H9 (cell line): ENCODE measurements at regions not wholly inside any gene's neighbourhood (a gene's known extent, or its start where the extent isn't known, plus 50 kb on each side); places are given as distances from the start of the nearest gene placed in this dataset.

ENCODE experiments used
- DNase-seq: peaks from one replicate; pipeline ENCODE4 v3.0.0-alpha.2; 2017
- H2AFZ ChIP-seq: one replicate; pipeline ENCODE4 v1.6.1; 2013; ENCODE audit warnings: mild to moderate bottlenecking, low read length, control low read depth, moderate library complexity
- H2AK5ac ChIP-seq: 2 replicates; pipeline ENCODE4 v1.6.1; 2013; ENCODE audit warnings: low read length, control low read depth, mixed read lengths; ENCODE audit not compliant: insufficient read length
- H2BK120ac ChIP-seq: one replicate; pipeline ENCODE4 v1.6.1; 2013; ENCODE audit warnings: low read depth, mild to moderate bottlenecking, low read length, control low read depth, inconsistent platforms; ENCODE audit not compliant: poor library complexity, severe bottlenecking
- H2BK12ac ChIP-seq: 2 replicates; pipeline ENCODE4 v1.6.1; 2013; ENCODE audit warnings: low read length, control low read depth, mixed read lengths, low read depth; ENCODE audit not compliant: insufficient read length
- H2BK15ac ChIP-seq: 2 replicates; pipeline ENCODE4 v1.6.1; 2013; ENCODE audit warnings: low read depth, low read length, control low read depth
- H2BK20ac ChIP-seq: one replicate; pipeline ENCODE4 v1.6.1; 2013; ENCODE audit warnings: low read depth, mild to moderate bottlenecking, low read length, control low read depth, inconsistent platforms; ENCODE audit not compliant: poor library complexity, severe bottlenecking
- H2BK5ac ChIP-seq: 2 replicates; pipeline ENCODE4 v1.6.1; 2013; ENCODE audit warnings: low read length, control low read depth, mixed read lengths; ENCODE audit not compliant: insufficient read length
- H3K14ac ChIP-seq: 2 replicates; pipeline ENCODE4 v1.6.1; 2013; ENCODE audit warnings: low read length, control low read depth; ENCODE audit not compliant: insufficient read depth
- H3K18ac ChIP-seq: 2 replicates; pipeline ENCODE4 v1.6.1; 2013; ENCODE audit warnings: low read depth, mild to moderate bottlenecking, mixed read lengths, low read length, control low read depth; ENCODE audit not compliant: insufficient read length
- H3K23ac ChIP-seq: 2 replicates; pipeline ENCODE4 v1.6.1; 2013; ENCODE audit warnings: low read length, control low read depth, mixed read lengths, low read depth; ENCODE audit not compliant: insufficient read length
- H3K23me2 ChIP-seq: 2 replicates; pipeline ENCODE4 v1.6.1; 2013; ENCODE audit warnings: low read depth, mild to moderate bottlenecking, mixed read lengths, low read length, control low read depth; ENCODE audit not compliant: insufficient read length, poor library complexity, severe bottlenecking
- H3K27ac ChIP-seq: 2 replicates; pipeline ENCODE4 v1.5.1; 2013; ENCODE audit warnings: low read length, control low read depth, mixed read lengths, low read depth; ENCODE audit not compliant: insufficient read length
- H3K27me3 ChIP-seq: 2 replicates; pipeline ENCODE4 v1.6.1; 2013; ENCODE audit warnings: low read length, control low read depth, inconsistent platforms; ENCODE audit not compliant: insufficient read depth
- H3K4ac ChIP-seq: 2 replicates; pipeline ENCODE4 v1.6.1; 2013; ENCODE audit warnings: low read depth, mild to moderate bottlenecking, control low read depth, inconsistent platforms, low read length, moderate library complexity
- H3K4me1 ChIP-seq: 2 replicates; pipeline ENCODE4 v1.6.1; 2013; ENCODE audit warnings: low read length, control low read depth, inconsistent platforms; ENCODE audit not compliant: insufficient read depth
- H3K4me2 ChIP-seq: 2 replicates; pipeline ENCODE4 v1.6.1; 2013; ENCODE audit warnings: low read length, control low read depth, mixed read lengths; ENCODE audit not compliant: insufficient read length, insufficient read depth
- H3K56ac ChIP-seq: 2 replicates; pipeline ENCODE4 v1.6.1; 2013; ENCODE audit warnings: low read depth, mild to moderate bottlenecking, mixed read lengths, low read length, control low read depth; ENCODE audit not compliant: insufficient read length
- H3K79me1 ChIP-seq: 2 replicates; pipeline ENCODE4 v1.6.1; 2013; ENCODE audit warnings: low read depth, mild to moderate bottlenecking, moderate library complexity, low read length, control low read depth, inconsistent platforms; ENCODE audit not compliant: insufficient read depth, poor library complexity, severe bottlenecking
- H3K79me2 ChIP-seq: 2 replicates; pipeline ENCODE4 v1.6.1; 2013; ENCODE audit warnings: low read length, control low read depth, inconsistent platforms; ENCODE audit not compliant: insufficient read depth
- H3K9ac ChIP-seq: 2 replicates; pipeline ENCODE4 v1.6.1; 2013; ENCODE audit warnings: low read length, control low read depth, mixed read lengths; ENCODE audit not compliant: insufficient read length; ENCODE audit errors: extremely low read depth
- H3K9me3 ChIP-seq: one replicate; pipeline ENCODE4 v1.6.1; 2013; ENCODE audit warnings: low read depth, low read length, inconsistent platforms; ENCODE audit not compliant: control insufficient read depth
- H3T11ph ChIP-seq: one replicate; pipeline ENCODE4 v1.6.1; 2013; ENCODE audit warnings: mild to moderate bottlenecking, low read length, control low read depth, inconsistent platforms
- H4K20me1 ChIP-seq: one replicate; pipeline ENCODE4 v1.6.1; 2013; ENCODE audit not compliant: control insufficient read depth, insufficient read length, insufficient read depth
- H4K5ac ChIP-seq: 2 replicates; pipeline ENCODE4 v1.6.1; 2013; ENCODE audit warnings: low read depth, mild to moderate bottlenecking, mixed read lengths, low read length, control low read depth; ENCODE audit not compliant: insufficient read length
- H4K8ac ChIP-seq: replicated peaks from 2 replicates; pipeline ENCODE4 v1.6.1; 2013; ENCODE audit warnings: low read length, control low read depth, mixed read lengths, low read depth; ENCODE audit not compliant: insufficient read length
- H4K91ac ChIP-seq: 2 replicates; pipeline ENCODE4 v1.6.1; 2013; ENCODE audit warnings: low read depth, mild to moderate bottlenecking, moderate library complexity, mixed read lengths, low read length, control low read depth; ENCODE audit not compliant: insufficient read length
- H3K27ac Mint-ChIP-seq, 3 experiments: 2 replicates in 2 of 3; 3 replicates in 1 of 3; pipeline ENCODE4 v1.8.0; 2020 to 2021; ENCODE audit warnings: mixed read lengths in 3 of 3, mild to moderate bottlenecking in 1 of 3, moderate library complexity in 1 of 3
- H3K27me3 Mint-ChIP-seq: 2 replicates; pipeline ENCODE4 v1.8.0; 2021; ENCODE audit warnings: low read depth, mild to moderate bottlenecking, moderate library complexity, mixed read lengths
- H3K36me3 Mint-ChIP-seq, 3 experiments: 2 replicates in 2 of 3; 3 replicates in 1 of 3; pipeline ENCODE4 v1.8.0; 2020 to 2021; ENCODE audit warnings: low read depth in 3 of 3, mixed read lengths in 3 of 3; ENCODE audit not compliant: insufficient read depth in 1 of 3
- H3K4me1 Mint-ChIP-seq, 2 experiments: 2 replicates each; pipeline ENCODE4 v1.8.0; 2020; ENCODE audit warnings: mixed read lengths in 2 of 2
- H3K4me3 Mint-ChIP-seq, 2 experiments: 2 replicates in 1 of 2; 3 replicates in 1 of 2; pipeline ENCODE4 v1.8.0; 2020 to 2021; ENCODE audit warnings: mild to moderate bottlenecking in 2 of 2, mixed read lengths in 2 of 2, moderate library complexity in 1 of 2
- H3K9me3 Mint-ChIP-seq, 2 experiments: 2 replicates in 1 of 2; 3 replicates in 1 of 2; pipeline ENCODE4 v1.8.0; 2020; ENCODE audit warnings: mild to moderate bottlenecking in 2 of 2, mixed read lengths in 2 of 2, moderate library complexity in 1 of 2
- WGBS: extraction: QIAGEN DNeasy Blood & Tissue Kit; methylation state at CpG from one replicate; pipeline ENCODE4 v1.1.7; 2013; ENCODE audit warnings: missing lambda C conversion rate, low lambda C conversion rate, mixed read lengths; ENCODE audit not compliant: insufficient read length; ENCODE audit errors: extremely low coverage; 5-methylcytosine and 5-hydroxymethylcytosine counted together
- TF ChIP-seq, protein P1 (sequence below): fragments of 200-600 bp; sonication (generic); conservative IDR thresholded peaks from 3 replicates; pipeline ENCODE4 v1.8.0; 2021; ENCODE audit warnings: antibody characterized with exemption, mild to moderate bottlenecking

DNA sequence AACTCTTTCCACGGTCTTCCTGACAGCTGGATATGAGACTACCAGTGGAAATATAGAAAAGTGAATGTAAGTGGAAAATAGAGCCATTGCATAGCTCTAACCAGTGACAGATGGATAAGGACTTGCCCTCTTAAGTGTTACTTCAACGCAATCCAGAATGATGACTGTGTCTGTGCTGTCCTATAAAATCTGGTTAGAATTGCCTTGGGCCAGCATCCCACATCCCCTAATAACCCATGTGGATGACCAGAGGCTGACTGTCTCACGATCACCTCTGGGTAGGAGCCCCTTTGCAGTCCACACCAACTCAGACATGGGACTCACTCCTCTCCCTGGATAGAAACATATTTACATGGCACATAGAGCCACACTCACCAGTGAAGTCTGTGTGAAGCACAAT, 186.6 kb downstream of the C1D start:
- no peak overlapping the region for H4K91ac ChIP-seq
- H3K18ac ChIP-seq = no peak overlapping the region
- H2BK120ac ChIP-seq = no peak overlapping the region
- H3K4ac ChIP-seq = no peak overlapping the region
- H3K4me2 ChIP-seq = no peak overlapping the region
- peaks cover 0 to 7% of the 10 kb centered on the region in 2 experiments; a peak in 2 of 5 replicates for H3K9me3 Mint-ChIP-seq
- H3K56ac ChIP-seq = no peak overlapping the region
- no peak overlapping the region for H2AK5ac ChIP-seq
- H2AFZ ChIP-seq = no peak overlapping the region
- H3K4me3 Mint-ChIP-seq = no peak overlapping the region
- H3K4me1 Mint-ChIP-seq = peaks cover 18 to 19% of the 10 kb centered on the region in 2 experiments
- H3K14ac ChIP-seq = no peak overlapping the region
- peaks cover 4% of the 10 kb centered on the region for H3K27me3 Mint-ChIP-seq
- no peak overlapping the region for H3K9ac ChIP-seq
- H3K27me3 ChIP-seq = no peaks in the 10 kb centered on the region
- H4K8ac ChIP-seq = no peak overlapping the region
- TF ChIP-seq, protein P1, sequence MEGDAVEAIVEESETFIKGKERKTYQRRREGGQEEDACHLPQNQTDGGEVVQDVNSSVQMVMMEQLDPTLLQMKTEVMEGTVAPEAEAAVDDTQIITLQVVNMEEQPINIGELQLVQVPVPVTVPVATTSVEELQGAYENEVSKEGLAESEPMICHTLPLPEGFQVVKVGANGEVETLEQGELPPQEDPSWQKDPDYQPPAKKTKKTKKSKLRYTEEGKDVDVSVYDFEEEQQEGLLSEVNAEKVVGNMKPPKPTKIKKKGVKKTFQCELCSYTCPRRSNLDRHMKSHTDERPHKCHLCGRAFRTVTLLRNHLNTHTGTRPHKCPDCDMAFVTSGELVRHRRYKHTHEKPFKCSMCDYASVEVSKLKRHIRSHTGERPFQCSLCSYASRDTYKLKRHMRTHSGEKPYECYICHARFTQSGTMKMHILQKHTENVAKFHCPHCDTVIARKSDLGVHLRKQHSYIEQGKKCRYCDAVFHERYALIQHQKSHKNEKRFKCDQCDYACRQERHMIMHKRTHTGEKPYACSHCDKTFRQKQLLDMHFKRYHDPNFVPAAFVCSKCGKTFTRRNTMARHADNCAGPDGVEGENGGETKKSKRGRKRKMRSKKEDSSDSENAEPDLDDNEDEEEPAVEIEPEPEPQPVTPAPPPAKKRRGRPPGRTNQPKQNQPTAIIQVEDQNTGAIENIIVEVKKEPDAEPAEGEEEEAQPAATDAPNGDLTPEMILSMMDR = no peak
- no peak overlapping the region for H4K5ac ChIP-seq
- no peak overlapping the region for H2BK12ac ChIP-seq
- no peaks in the 10 kb centered on the region for H3K79me2 ChIP-seq
- H3T11ph ChIP-seq = no peak overlapping the region
- no peak overlapping the region for H3K27ac Mint-ChIP-seq
- no peaks in the 10 kb centered on the region for H4K20me1 ChIP-seq
- H3K23ac ChIP-seq = no peak overlapping the region
- no peak for DNase-seq
- H3K79me1 ChIP-seq = no peaks in the 10 kb centered on the region
- no CpG with 5 or more reads among the region's 3 CpGs for WGBS
- H3K9me3 ChIP-seq = no peaks in the 10 kb centered on the region
- H3K27ac ChIP-seq = no peak overlapping the region
- no peak overlapping the region for H2BK5ac ChIP-seq
- no peaks in the 10 kb centered on the region for H3K23me2 ChIP-seq
- no peak overlapping the region for H2BK15ac ChIP-seq
- no peak overlapping the region for H2BK20ac ChIP-seq
- H3K36me3 Mint-ChIP-seq = peaks cover 0 to 8% (median 0%) of the 10 kb centered on the region in 3 experiments; a peak in 1 of 7 replicates
- H3K4me1 ChIP-seq = peaks cover 2% of the 10 kb centered on the region; the same call in 1 of the 2 replicates
